ENCODE measurements at regions not wholly inside any gene's neighbourhood (a gene's known extent, or its start where the extent isn't known, plus 50 kb on each side); places are given as distances from the start of the nearest gene placed in this dataset.

DNA sequence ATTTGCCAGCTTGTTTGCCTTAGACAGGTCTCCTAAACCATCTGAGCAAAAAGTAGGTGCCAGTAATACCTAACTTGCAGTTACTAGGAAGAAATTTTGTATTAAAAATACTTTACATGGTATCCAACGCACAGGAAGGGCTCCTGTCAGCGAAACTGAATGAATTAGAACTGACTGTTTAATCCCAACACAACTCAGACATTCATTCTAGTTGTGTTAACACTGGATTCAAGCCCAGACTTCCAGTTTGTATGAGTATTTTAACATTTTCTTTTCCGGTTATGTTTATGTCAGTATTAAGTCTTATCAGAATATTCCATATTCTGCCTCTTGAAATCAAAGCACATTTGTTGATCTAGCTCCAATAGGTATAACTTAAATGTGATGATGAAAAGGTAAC, 82.0 kb upstream of the SOX2 start:
- TF ChIP-seq, protein P1, sequence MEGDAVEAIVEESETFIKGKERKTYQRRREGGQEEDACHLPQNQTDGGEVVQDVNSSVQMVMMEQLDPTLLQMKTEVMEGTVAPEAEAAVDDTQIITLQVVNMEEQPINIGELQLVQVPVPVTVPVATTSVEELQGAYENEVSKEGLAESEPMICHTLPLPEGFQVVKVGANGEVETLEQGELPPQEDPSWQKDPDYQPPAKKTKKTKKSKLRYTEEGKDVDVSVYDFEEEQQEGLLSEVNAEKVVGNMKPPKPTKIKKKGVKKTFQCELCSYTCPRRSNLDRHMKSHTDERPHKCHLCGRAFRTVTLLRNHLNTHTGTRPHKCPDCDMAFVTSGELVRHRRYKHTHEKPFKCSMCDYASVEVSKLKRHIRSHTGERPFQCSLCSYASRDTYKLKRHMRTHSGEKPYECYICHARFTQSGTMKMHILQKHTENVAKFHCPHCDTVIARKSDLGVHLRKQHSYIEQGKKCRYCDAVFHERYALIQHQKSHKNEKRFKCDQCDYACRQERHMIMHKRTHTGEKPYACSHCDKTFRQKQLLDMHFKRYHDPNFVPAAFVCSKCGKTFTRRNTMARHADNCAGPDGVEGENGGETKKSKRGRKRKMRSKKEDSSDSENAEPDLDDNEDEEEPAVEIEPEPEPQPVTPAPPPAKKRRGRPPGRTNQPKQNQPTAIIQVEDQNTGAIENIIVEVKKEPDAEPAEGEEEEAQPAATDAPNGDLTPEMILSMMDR (IDR thresholded peaks at IDR 0.05): no peak
- TF ChIP-seq POLR2A (IDR thresholded peaks at IDR 0.05): no peak
